Head of caudate nucleus (tissue), 42 donors: ENCODE measurements at regions not wholly inside any gene's neighbourhood (a gene's known extent, or its start where the extent isn't known, plus 50 kb on each side); places are given as distances from the start of the nearest gene placed in this dataset.
A peak's percentile ranks its signal among the peaks of the same experiment; 100 is the strongest.

Experiments
- DNase-seq, 42 donors: peaks; one replicate each; pipeline versions ENCODE4 v3.0.0 to v3.0.0-alpha.2; 2020 to 2021; ENCODE audit warnings: mixed read lengths in 7 of 42
- intact Hi-C: fragments of 100-400 bp; cut with DNase I; formaldehyde crosslinking; loops from one replicate; pipeline ENCODE4 v1.15.0; 2022

- intact Hi-C loops: no loop called here
- peak in 1 of 42 donors; percentile 35 for DNase-seq
Measured at GRCh38 chr10:62616885-62617590, 187.5 kb upstream of the ADO start.

- intact Hi-C loops: no loop called here
- DNase-seq: peak in 1 of 42 donors; percentile 30
Measured at GRCh38 chr10:62617652-62618051, 186.9 kb upstream of the ADO start.

DNA sequence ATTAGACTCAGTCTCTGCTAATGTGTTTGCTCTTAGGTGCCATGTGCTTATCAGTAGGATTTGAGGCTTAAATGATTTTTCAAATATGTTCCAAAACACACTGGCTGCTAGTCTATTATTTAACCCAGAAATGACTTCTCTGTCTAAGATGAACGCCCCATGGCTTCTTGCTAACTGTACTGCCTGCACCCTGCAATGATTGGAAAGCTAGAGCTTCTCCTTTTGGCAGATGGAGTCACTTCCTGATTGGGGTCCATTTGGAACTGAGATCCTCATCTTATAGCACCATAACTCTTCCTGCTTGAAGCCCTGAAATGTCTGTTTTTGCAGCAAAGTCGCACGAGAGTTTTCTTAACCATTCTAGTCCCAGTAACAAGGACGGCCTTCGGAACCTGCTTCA, 186.5 kb upstream of the ADO start:
- intact Hi-C loops: no loop called here

GRCh38 chr10:62618576-62619412, 185.7 kb upstream of the ADO start:
- intact Hi-C loops: no loop called here
- DNase-seq: peak in 1 of 42 donors; percentile 45

More for the DNA sequence above, 186.5 kb upstream of the ADO start:
- DNase-seq: no peak

GRCh38 chr10:62619413-62619738, 185.1 kb upstream of the ADO start:
- intact Hi-C loops: no loop called here
- DNase-seq: peak in 1 of 42 donors; percentile 21

DNA sequence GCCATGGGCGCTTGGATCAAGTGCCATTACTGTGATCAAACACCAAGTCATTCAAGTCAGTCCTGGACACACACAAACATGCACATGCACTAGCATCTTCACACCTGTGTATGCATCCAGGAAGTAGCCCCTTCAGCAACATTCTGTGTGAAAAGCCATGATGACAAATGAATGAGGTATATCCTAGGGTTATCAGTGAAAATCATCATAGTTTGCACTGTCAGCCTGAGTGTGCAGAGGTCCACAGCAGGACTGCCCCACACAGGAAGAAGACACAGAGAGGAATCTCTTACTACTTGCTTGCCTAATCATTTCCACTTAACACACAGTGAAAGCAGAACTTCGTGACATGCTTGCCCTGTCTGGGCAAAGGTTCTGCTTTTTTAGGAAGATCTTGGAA, 184.0 kb upstream of the ADO start:
- DNase-seq: peak in 2 of 42 donors; percentile 35 to 40
- intact Hi-C loops: no loop called here

GRCh38 chr10:62623223-62623622, 181.3 kb upstream of the ADO start:
- intact Hi-C loops: no loop called here
- no peak for DNase-seq

DNA sequence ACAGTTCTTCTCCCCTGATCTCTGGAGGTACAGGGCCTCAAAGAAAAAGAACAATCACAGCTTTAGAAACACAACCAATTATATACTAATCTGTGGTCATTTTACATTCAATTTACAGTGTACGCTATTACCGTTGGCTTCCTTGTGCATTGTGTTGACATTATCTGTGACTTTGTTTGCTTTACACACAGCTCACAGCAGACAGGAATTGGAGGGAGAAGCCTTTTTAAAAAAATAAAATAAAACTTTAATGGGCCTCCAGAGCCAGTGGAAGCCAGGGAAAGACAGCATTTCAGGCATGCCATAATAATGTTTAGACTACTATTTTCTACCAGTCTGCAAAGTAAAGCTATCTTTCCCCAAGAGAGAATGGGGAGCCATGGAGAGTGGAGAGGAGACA, 179.0 kb upstream of the ADO start:
- DNase-seq: no peak
- intact Hi-C loops: no loop called here

DNA sequence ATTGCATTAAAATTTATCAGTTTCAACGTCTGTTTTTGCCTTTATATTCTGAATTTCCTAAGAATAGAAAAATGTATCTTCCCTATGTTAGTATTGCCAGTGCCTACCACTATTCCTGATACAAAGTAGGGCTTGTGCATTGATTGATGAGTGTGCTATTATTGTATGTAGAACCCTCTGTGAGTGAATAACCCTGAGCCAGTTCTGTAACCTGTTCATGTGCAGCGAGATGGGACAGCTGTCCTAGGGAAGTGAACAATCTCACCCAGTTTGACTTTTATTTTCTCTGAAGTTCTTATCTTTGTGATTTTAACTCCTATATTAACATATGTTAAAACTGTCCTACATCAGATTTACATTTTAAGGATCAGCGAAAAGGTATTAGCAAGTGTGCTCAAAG, 178.4 kb upstream of the ADO start:
- DNase-seq: no peak
- intact Hi-C loops: no loop called here

DNA sequence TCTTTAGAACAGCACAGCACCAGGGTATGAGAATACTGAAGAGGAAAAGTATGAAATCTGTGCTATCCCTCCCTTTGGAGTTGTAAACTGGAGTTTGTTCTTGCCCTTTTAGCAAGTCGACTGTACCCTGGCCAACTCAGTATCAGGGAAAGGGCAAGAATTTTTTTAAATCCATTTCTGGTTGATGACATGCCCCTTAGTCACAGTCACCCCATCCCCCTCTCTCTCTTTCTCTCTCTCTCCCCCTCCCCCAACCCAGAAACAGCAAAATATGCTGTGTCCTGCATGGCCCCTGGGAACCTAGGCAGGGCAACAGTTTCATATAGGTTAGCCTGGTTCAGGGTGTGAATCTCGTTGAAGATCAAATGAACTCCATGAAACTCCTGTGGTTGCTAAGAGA, 177.7 kb upstream of the ADO start:
- intact Hi-C loops: no loop called here
- peak in 1 of 42 donors; percentile 39 for DNase-seq

DNA sequence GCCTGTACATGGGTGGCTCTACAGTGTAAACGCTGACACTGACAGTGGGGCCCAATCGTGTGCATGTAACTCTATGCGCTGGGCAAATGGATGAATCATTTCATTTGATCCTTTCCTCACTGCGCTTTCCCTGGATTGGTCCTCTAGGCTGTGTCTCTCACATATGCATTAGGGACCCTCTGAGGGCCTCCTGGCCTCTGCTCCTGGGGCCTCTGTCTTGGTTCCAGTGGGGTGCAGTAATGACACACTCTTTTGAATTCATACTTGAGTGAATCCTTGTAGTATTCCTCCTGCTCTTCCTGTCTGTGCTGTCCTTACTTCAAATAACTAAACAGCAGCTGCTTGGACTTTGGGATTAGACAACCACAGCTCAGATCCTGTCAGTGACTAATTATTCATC, 176.5 kb upstream of the ADO start:
- no peak for DNase-seq
- intact Hi-C loops: no loop called here

GRCh38 chr10:62631241-62631640, 173.3 kb upstream of the ADO start:
- DNase-seq: no peak
- intact Hi-C loops: no loop called here

GRCh38 chr10:62632071-62632809, 172.3 kb upstream of the ADO start:
- intact Hi-C loops: no loop called here
- DNase-seq: peak in 6 of 42 donors; percentile 16 to 48 (median 29)

DNA sequence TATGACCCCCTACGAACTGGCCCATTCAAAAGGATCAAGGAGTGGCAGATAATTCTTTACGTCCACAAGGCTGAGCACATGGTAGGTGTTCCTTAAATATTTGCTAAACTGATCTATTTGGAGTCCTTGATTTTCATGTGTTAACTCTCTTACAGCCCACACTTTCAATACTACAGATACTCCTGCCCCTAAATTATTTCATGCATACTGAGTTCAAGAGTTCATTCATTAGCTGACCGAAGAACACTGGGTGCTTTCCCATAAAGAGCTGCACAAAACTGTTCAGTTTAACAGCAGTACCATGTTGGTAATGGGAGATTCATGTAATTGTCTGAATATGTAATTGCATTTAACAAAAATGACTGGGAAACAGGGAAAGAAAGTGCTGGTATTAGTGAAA, 170.5 kb upstream of the ADO start:
- DNase-seq: no peak
- intact Hi-C loops: no loop called here

DNA sequence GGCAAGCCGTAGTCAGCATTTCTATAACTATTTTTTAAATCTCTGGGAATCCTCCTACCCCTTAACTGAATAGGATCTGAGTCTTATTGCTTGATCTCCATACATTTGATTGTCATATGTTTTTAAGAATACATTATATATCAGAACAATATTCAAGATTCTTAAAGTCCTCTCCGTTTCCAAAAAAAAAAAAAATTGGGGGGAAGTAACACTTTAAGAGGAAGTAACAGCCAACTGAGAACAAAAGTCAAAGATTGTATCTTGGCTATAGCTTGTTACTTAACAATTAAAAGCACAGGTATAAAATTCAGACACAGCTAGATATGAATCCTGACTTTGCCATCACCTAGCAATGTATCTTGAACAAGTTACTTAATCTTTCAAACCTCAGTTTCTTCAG, 169.9 kb upstream of the ADO start:
- intact Hi-C loops: no loop called here
- DNase-seq: no peak

- DNase-seq: peak in 12 of 42 donors; percentile 14 to 74 (median 36)
- intact Hi-C loops: no loop called here
Measured at GRCh38 chr10:62635127-62635526, 169.4 kb upstream of the ADO start.

GRCh38 chr10:62636825-62637248, 167.7 kb upstream of the ADO start:
- DNase-seq: peak in 1 of 42 donors; percentile 37
- intact Hi-C loops: no loop called here

DNA sequence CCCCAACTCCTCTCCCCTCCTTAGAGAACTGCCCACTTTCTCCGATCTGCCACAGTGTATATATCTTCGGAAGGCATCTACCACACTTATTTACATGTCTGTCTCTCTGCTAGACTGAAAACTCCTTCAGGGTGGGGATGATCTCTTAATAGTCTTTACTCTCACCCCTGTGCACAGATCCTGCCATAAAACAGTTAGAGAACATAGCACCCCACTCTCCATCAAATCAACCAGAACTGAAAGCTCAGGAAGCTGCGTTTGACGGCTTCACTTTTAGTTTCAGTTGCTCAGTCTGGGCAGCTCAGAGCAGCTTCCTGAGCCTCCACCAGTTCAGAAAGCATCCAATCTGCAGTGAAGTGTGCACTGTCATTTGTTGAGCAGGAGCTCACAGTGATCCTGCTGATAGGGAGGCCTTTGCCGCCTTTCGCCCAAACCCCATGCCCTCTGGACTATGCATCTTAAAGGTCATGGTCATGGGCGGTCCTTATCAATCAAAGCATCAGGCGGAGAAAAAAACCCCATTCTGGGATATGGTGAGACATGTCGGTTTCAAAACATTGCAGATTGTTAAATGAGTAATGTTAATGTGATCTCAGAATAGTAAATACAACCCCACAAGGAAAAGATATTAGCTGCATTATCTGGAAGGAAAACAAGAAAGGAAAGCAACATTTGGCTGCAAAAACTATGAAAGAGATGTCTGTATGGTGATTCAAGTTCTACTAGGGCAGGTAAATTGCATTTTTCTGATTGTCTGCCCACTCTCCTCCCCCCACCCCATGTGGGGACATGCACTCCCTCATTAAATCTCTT, 167.1 kb upstream of the ADO start:
- peak in 2 of 42 donors; percentile 15 to 43 for DNase-seq
- intact Hi-C loops: no loop called here

DNA sequence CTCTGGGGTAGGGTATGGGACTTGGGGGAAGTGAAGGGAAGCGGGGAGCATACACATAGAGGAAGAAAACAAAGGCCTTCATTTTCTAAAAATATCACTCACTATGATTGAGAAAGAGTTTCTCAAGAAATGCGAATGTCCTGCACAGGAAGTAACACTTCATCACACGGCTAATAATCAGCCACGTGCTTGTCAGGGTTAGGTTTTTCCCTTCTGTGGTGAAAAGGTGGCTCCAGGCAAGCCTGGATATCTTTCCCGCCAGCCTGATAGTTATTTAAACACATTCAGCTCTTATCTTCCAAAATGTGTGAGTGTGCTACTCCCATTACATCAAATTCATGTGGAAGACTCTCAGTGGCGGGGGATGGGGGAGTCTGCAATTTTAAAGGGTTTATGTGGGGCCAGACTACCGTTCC, 166.4 kb upstream of the ADO start:
- intact Hi-C loops: no loop called here
- peak in 1 of 42 donors; percentile 39 for DNase-seq
